HG03060 (cell line): ENCODE measurements at regions not wholly inside any gene's neighbourhood (a gene's known extent, or its start where the extent isn't known, plus 50 kb on each side); places are given as distances from the start of the nearest gene placed in this dataset.
"Not testable (repeated sequence)": the region's sequence is repeated elsewhere in the genome, so short reads cannot be mapped to it uniquely, and the experiment has no call there.

Experiments
- ATAC-seq: cut with Tn5 transposase; IDR thresholded peaks from one replicate; pipeline ENCODE4 v1.9.1; 2021; ENCODE audit warnings: low read depth, moderate number of reproducible peaks; ENCODE audit not compliant: unreplicated experiment

DNA sequence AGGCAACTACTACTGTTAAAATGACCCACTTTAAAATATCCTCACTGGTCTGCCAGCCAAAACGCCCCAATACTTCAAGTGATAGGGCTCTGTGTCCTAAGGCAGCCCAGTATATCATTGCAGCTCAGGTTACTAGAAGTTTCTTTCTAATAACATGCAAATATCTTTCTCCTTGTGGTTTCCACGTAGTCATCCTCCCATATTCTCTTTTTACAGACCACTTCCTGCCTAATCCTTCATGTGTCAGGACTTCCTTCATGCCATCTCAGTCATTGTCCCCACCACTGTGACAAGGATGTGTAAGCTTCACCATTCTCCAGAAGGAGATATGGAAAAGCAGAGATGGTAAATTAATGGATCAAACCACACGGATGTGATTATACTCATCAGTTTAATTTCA lies 813.7 kb downstream of the MAT2B start:
- no peak for ATAC-seq

DNA sequence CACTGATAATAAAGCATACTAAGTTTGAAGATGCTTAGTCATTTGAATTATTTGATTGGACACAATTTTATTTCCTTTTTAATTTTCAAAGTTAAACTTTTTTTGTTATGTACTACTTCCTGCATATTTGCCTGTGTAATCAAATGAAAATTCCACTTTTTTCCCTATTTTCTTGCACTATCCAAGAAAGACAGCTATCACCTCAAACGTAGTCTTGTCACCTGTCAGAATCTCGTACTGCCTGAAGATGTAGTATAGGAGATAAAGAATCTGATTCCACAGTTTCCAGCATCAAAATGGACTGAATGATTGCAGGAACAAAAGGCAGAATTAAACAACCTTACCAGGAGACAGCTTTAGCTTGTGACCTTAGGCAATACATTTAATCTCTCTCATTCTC lies 818.8 kb downstream of the MAT2B start:
- ATAC-seq, result no peak

DNA sequence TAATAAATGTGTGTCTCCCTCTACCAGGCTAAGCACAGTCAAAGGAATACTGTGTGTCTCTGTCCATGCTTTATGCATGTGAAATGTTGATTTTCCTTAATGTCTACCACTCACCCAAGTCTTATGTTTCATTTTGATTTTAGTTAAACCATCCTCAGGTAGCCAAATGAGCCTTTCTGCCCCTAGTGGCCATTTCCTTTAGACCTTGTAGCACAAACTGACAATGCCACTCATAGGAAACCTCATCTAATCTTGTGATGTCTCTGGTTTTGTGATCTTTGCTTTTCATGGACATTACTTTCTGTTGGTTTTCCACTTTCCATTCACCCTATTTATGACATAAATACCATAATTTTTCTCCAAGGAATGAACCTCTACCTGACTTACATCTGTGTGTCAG lies 820.8 kb downstream of the MAT2B start:
- ATAC-seq, result no peak

- ATAC-seq, result not testable (repeated sequence)
Measured at GRCh38 chr5:164327166-164327565, 821.7 kb downstream of the MAT2B start.

- no peak for ATAC-seq
Measured at GRCh38 chr5:164332349-164333196, 827.2 kb downstream of the MAT2B start.

DNA sequence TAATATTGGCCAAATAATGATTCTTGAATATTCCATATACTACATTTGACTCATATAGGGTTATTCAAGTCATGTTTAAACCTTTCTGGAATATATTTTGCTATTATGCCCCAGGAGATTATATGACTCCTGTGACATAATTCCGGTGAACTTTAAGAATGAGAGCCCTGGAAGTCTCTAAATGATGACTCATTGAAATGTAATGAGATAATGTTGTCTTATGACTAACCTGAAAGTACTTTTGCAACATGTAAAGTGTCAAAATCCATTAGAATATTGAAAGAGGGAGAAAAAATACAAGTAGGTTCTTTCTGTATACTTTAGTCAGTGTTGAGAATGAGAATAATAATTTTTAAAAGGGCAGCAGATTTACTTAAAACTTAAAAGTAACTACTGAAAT lies 830.4 kb downstream of the MAT2B start:
- peak; percentile 36 for ATAC-seq

DNA sequence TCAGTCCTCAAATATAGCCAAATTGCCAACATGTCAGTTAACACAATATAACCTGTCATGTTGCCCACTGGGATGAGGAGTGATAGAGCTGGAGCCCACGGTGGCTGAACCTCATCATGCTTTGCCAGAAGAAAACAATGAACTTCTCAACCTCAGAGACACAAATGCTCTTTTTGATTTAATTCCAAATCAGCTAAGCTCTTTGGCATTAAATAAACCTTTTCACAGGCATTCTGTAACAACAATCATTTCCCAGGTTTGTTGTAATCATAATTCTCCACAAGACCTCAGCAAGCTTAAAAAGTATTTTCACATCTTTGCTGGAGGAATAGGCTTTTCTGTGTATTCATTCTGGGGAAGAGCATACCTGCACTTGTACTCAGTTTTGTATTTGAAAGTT lies 830.9 kb downstream of the MAT2B start:
- no peak for ATAC-seq

- no peak for ATAC-seq
Measured at GRCh38 chr5:164336906-164337305, 831.5 kb downstream of the MAT2B start.

DNA sequence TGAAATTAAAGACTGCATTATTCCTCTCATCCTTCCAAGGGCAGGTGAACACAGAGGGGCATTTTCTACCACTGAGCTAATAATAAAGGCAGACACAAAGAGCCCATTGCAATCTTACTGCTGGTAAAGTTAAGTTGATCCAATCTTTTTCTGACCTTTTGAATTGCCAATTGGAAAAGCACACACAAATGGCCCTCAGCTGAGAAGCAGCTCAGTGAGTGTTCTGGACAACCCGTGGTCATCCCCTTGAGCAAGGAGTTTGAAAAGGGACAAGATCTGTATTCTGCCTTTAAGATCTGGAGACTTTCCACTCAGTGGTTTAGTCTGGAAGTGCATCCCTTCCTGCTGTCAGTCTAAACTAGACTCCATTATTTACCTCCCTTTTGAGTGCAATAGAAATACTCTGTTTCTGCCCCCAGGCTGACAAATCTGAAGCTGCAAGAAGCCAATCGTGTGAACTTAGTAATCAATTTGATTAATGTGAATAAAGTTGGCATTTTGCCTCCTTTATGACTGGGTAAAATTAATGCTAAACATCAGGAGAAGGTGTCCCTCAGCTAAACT lies 835.7 kb downstream of the MAT2B start:
- ATAC-seq, result no peak

DNA sequence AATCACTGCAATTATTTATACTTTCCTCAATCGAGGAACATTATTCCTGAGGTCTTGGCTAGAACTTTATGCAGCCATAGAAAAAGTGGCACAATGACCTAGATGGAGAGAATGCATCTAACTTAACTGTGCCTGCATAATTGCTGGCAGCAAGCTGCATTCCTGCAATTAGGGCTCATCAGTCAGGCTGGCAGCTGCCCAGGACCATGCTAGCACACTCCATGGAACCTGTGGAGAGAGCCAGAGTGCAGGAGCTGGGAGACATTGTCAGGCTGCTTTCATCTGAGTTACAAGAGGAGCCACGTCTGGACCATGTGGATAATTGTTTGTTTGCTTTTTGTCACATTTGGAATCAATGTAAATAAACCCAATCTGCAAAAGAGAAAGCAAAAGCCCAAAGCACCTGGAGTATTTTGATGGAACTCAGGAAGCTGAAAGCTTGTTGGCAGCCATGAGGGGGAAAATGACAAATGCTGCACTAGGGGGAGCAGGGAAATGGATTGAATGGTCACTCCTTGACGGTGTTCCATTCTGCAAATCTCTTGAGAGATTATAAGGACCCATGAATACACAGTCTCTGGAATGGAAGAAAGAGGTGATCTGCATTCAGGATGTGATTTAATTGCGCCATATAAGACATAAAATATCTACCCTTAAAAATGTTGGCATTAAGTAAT lies 839.9 kb downstream of the MAT2B start:
- ATAC-seq, result no peak

- ATAC-seq, result no peak
Measured at GRCh38 chr5:164345853-164346252, 840.4 kb downstream of the MAT2B start.

GRCh38 chr5:164346785-164347630 lies 841.6 kb downstream of the MAT2B start:
- ATAC-seq, result no peak

DNA sequence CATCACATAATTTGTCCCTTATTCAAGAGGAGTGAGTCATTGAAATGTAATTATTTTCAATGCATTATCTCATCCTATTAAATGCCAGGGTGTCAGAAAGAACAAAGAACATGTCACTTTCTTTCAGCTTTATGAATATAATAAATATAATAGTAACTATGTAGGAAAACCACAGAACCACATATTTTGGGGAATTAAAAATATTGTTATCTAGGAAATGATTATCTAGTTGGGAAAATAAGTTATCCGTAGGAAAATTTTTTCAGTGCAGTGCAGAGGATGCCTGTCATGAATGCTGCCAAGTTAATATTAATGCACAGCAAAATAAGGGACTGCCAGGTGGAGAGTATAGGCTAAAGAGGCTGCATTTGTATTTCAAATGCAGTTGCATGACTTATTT lies 844.8 kb downstream of the MAT2B start:
- ATAC-seq, result no peak

DNA sequence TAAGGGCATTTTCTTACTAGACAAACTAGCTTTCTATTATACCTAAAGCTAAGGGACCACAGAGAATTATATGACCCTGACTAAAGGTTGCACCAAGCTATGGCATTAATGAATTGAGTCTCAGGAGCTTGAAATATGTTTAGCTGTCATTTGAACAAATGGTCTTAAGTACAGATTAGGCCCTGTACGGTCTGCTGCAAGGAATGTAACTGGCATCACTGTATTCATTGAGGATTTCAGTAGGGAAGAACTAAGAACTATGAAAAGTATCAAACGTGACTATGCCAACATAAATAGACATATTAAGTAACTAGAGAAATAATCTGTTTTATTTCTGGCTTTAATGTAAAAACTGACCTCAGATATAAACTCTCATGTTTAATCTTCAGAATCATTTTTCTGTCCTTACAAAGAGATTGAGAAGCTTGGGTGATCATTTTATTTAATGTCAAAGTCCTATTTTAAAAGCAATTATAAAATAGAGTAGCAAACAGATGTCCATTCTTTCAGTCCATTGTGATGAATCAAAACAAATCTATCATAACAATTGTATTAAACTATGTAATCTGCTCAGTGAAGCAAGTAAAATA lies 845.9 kb downstream of the MAT2B start:
- no peak for ATAC-seq

DNA sequence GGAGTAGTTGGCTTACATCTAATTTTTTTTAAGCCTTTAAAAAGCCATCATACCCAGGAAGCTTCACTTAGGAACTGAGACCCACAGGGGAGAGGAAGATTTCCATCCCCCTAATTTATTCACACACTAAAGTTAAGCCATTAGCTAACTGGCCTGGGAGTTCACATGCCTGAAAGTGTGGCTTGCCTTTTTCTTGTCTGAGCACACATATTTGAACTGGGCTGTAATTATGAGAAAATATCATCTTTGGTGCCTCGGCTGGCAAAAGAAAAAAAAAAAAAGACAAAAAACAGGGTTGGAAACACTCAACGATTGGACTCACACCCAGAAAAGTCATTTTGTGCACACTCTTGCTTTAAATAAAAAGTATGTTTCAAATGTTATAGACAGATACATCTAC lies 847.3 kb downstream of the MAT2B start:
- no peak for ATAC-seq

GRCh38 chr5:164353155-164353554 lies 847.7 kb downstream of the MAT2B start:
- ATAC-seq, result no peak

DNA sequence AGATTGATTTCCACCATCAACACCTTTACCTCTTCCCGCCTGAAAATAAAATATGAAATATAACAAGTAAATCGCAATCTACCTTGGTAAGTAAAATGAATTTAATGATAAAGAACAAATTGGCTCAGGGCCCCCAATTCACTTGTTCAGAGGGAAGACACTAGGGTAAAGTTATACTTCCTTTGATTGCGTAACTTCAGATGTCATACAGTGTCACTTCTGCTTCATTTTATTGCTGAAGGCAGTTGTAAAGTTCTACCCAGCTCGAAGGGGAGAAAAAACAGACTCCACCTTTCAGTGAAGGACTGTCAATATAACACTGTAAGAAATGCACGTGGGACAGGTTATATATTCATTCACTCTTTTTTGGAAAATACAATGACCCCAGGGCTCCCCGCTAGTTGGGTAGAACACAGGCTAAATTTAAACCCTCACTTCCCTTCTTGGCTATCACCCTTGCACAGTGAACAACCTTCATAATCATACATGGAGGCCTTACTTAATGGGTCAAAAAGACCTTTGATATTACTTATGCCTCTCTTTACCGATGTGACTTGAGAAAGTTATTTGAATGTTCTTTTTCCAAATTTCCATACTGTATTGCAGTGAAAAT lies 848.8 kb downstream of the MAT2B start:
- no peak for ATAC-seq

DNA sequence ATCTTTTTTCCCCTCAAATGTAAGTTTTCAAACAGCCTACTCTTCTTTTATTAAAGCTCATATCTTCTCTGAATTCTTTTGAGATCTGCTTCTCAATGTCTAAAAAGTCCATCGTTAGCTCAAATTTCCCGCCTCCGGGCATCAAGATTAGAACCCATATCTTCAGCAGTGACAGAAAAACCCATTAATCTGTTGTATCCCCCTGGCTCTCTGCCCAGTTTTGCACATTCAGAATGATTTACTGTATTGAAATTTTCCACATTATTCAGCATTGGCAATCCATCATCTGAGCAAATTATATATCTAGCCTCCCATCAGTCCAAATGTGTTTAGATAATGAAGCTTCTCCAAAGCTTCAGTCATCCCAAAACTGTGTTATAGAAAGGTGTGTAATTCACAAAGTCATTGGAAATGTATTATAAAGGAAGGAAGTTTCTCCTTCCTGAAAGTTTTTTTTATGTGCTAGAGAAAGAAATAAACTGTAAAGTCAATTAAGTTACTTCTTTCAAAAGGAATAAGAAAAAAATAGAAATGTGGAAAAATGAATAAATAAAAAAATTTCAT lies 849.9 kb downstream of the MAT2B start:
- ATAC-seq, result no peak

- no peak for ATAC-seq
Measured at GRCh38 chr5:164356790-164357189, 851.4 kb downstream of the MAT2B start.
